Lower leg skin (tissue), 4 donors: ENCODE measurements at regions not wholly inside any gene's neighbourhood (a gene's known extent, or its start where the extent isn't known, plus 50 kb on each side); places are given as distances from the start of the nearest gene placed in this dataset.

Experiments
- DNase-seq, 2 donors: peaks; one replicate each; pipeline ENCODE4 v3.0.0-alpha.2; 2019; ENCODE audit warnings: low spot score in 2 of 2
- H3K4me3 ChIP-seq: fragments of 200-600 bp; sonication (generic); 2 replicates; pipeline ENCODE4 v1.5.1; 2017; ENCODE audit warnings: mild to moderate bottlenecking, low read depth; ENCODE audit not compliant: poor library complexity, severe bottlenecking
- POLR2A ChIP-seq, 2 donors: fragments of 450-650 bp; IDR thresholded peaks; one replicate each; pipeline ENCODE4 v1.6.1; 2016 to 2017; ENCODE audit warnings: antibody characterized with exemption in 2 of 2, mild to moderate bottlenecking in 1 of 2, moderate library complexity in 1 of 2
- WGBS, 2 donors: methylation state at CpG; one replicate each; pipeline ENCODE4 v1.1.5; 2018; 5-methylcytosine and 5-hydroxymethylcytosine counted together
- intact Hi-C: fragments of 100-400 bp; cut with DNase I; formaldehyde crosslinking; loops from one replicate; pipeline ENCODE4 v1.15.0; 2023; ENCODE audit warnings: low total_unique reads
- TF ChIP-seq, protein P1 (sequence below), 3 donors: fragments of 450-650 bp; IDR thresholded peaks; one replicate each; pipeline ENCODE4 v1.5.1; 2016; ENCODE audit warnings: antibody characterized with exemption in 3 of 3, mild to moderate bottlenecking in 3 of 3, moderate library complexity in 2 of 3

DNA sequence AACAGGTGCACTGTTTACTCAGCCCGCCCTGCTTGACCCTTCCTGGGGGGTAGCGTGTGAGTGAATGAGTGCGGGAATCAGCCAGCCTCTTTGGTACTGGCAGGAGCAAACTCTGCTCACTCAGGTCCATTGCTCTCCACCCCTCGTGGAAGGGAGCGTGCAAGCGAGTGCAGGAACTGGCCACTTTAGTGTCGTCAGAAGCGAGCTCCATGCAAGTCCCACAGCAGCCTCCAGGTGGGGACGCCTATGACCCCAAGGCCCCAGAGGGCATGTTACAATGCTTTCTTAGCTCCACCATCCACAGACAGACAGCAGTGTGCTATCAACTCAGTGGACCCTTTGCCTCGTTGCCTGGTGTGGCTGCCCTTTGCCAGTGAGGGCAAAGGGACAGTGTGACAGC, 1025.1 kb upstream of the CDH8 start:
- H3K4me3 ChIP-seq = no peak overlapping the region
- intact Hi-C loops = no loop called here
- TF ChIP-seq, protein P1, sequence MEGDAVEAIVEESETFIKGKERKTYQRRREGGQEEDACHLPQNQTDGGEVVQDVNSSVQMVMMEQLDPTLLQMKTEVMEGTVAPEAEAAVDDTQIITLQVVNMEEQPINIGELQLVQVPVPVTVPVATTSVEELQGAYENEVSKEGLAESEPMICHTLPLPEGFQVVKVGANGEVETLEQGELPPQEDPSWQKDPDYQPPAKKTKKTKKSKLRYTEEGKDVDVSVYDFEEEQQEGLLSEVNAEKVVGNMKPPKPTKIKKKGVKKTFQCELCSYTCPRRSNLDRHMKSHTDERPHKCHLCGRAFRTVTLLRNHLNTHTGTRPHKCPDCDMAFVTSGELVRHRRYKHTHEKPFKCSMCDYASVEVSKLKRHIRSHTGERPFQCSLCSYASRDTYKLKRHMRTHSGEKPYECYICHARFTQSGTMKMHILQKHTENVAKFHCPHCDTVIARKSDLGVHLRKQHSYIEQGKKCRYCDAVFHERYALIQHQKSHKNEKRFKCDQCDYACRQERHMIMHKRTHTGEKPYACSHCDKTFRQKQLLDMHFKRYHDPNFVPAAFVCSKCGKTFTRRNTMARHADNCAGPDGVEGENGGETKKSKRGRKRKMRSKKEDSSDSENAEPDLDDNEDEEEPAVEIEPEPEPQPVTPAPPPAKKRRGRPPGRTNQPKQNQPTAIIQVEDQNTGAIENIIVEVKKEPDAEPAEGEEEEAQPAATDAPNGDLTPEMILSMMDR (IDR thresholded peaks at IDR 0.05) = no peak
- no peak for TF ChIP-seq POLR2A (IDR thresholded peaks at IDR 0.05)
- no peak for DNase-seq
- WGBS, 2 donors = 86 to 92% methylated on average over 10 of the region's 10 CpGs

DNA sequence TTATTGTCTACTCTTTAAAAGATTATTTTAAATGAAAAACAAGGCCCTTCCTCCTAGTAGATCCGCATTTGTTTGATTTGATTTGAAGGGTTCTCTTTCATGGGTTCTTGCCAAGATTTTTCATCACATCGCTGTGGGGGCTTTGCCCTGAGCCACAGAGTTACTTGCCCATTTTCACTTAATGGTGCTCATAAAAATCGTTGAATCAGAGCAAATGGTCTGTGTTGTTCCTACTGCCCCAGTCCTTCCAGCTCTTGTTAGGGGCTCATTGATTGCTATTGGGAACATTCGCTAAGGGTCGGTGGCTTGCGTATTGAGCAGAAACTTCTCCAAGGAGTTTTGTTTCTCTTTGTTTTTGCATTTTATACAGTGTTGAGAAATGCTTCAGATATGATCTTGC, 1023.4 kb upstream of the CDH8 start:
- DNase-seq = no peak
- no peak overlapping the region for H3K4me3 ChIP-seq
- intact Hi-C loops = no loop called here
- TF ChIP-seq, protein P1 (IDR thresholded peaks at IDR 0.05) = no peak
- TF ChIP-seq POLR2A (IDR thresholded peaks at IDR 0.05) = no peak
- WGBS, 2 donors = 84 to 92% methylated on average over 6 of the region's 6 CpGs

DNA sequence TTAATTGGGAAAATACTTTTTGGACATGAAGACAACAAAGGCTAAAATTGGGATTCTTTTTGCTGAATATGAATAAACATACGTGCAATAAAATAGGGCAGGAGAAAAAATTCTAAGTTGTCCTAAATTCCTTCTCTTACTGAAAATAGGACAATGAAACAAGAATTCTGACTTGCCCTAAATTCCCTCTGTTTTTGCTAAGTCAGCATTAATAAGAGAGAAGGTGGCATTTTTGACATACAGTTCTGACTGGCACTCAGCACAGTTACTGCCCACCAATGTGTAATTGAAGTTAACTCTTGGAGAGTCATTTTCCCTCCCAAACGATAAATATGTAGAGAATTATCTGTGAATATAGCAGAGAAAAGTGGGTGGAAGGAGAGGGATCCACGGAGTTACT, 1021.1 kb upstream of the CDH8 start:
- WGBS, 2 donors = 81 to 83% methylated on average over 3 of the region's 3 CpGs
- DNase-seq = no peak
- TF ChIP-seq, protein P1 (IDR thresholded peaks at IDR 0.05) = no peak
- no peak for TF ChIP-seq POLR2A (IDR thresholded peaks at IDR 0.05)
- H3K4me3 ChIP-seq = no peak overlapping the region
- intact Hi-C loops = no loop called here

DNA sequence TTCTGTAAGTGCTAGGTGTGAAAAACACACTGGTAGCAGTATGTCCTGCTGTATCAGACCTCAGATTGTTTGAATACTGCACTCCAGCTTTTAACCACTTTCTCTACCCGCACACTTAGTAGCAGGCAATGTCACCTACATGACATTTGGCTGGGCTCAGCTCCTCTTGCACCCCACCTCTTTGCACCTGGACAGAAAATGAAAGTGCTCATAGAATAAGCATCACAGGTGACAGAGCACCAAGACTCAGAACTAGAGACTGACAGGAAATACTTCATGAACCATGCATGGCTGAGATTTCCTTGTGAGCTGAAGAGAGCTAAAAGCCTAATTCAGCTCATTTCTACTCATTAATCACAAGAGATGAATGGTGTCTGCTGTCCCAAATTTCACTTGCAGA, 1014.2 kb upstream of the CDH8 start:
- WGBS, 2 donors = 81 to 90% methylated on average over 1 of the region's 1 CpG
- TF ChIP-seq POLR2A (IDR thresholded peaks at IDR 0.05) = no peak
- TF ChIP-seq, protein P1 (IDR thresholded peaks at IDR 0.05) = no peak
- DNase-seq = no peak
- intact Hi-C loops = no loop called here
- H3K4me3 ChIP-seq = no peak overlapping the region

DNA sequence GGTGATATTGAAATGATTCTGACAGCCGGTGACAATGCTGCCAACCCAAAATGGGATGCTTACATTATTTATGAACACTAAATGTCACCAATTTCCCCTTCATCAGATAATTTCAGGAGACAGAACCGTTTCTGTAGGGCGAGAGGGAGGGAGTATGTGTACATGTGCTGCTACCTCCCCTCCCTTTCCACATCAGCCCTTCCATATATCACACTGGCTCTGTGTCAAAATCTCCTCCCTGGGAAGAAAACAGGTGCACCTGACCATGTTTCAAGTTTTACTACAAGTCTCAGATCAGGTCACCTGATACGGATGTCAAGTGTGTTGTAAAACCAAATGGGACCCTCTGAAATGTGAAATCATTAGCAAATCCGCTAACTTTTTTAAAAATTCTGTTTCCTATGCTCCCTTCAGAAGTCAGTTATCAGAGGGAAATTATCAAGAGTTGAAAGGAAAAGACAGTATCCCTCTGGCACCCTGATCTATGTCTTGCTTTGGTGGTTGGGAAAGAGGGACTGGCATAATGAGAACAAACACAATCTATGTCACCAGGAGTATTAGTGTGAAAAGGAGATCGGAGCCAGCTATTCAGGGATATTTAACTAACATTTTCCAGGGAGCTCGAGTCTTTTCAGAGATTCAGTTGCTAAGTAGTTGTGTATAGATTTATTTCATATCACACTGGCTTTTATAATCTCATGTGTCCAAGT, 1002.3 kb upstream of the CDH8 start:
- TF ChIP-seq, protein P1 (IDR thresholded peaks at IDR 0.05) = no peak
- TF ChIP-seq POLR2A (IDR thresholded peaks at IDR 0.05) = no peak
- intact Hi-C loops = no loop called here
- no peak for DNase-seq
- 65 to 69% methylated on average over 7 of the region's 7 CpGs for WGBS, 2 donors
- H3K4me3 ChIP-seq = no peak overlapping the region
